K562 (cell line): ENCODE measurements at regions not wholly inside any gene's neighbourhood (a gene's known extent, or its start where the extent isn't known, plus 50 kb on each side); places are given as distances from the start of the nearest gene placed in this dataset.

Experiments used
- ATAC-seq: fragments of 200-7000 bp; cut with Tn5 transposase; 3 replicates; pipeline ENCODE4 v1.9.1; 2020; ENCODE audit warnings: moderate library complexity
- BruUV-seq: library from RNA; stranded (reverse); fragments of 400-500 nt; replicated peaks from 2 replicates; lab custom pipeline; 2021; lab: Mats Ljungman, UMichigan
- CTCF ChIA-PET: fragments of 300-600 bp; formaldehyde crosslinking; extraction: SDS; loops from one replicate; lab custom pipeline; 2021; ENCODE audit warnings: low intra/inter-chr PET ratio; lab: Yijun Ruan, JAX
- POLR2A ChIA-PET: fragments of 300-600, 350-650 bp; sonication (Branson Sonifier 250); formaldehyde crosslinking; extraction: SDS; loops from one replicate; lab custom pipeline; 2021; ENCODE audit warnings: antibody characterized with exemption, inconsistent platforms; lab: Yijun Ruan, JAX
- DNase-seq, 4 experiments: peaks; one replicate each; pipeline versions ENCODE4 v3.0.0 to v3.0.0-alpha.2; 2011 to 2018; ENCODE audit warnings: low spot score in 3 of 4, mixed read lengths in 3 of 4; ENCODE audit errors: extremely low read depth in 1 of 4
- FAIRE-seq: peaks from 2 replicates; lab custom pipeline; 2011; peaks lifted over from hg19 to GRCh38; lab: Jason Lieb, UNC
- H2AFZ ChIP-seq: 2 replicates; pipeline ENCODE4 v1.6.0; 2011; ENCODE audit warnings: low read depth, low read length, control low read depth, inconsistent platforms
- H3K27ac ChIP-seq: fragments of 200-600 bp; 3 replicates; pipeline ENCODE4 v1.8.0; 2011; ENCODE audit warnings: low read depth, mild to moderate bottlenecking, control low read depth, inconsistent platforms, low read length, moderate library complexity, mixed read lengths; ENCODE audit errors: extremely low read depth
- H3K27me3 ChIP-seq, 2 experiments: fragments of 300-600 bp in 1 of 2; 2 replicates in 1 of 2; 3 replicates in 1 of 2; pipeline versions ENCODE4 v1.6.0 to v1.8.0; 2011; ENCODE audit warnings: inconsistent platforms in 2 of 2, low read length in 2 of 2, mild to moderate bottlenecking in 1 of 2, mixed read lengths in 1 of 2, moderate library complexity in 1 of 2; ENCODE audit not compliant: control insufficient read depth in 2 of 2, insufficient read depth in 2 of 2
- H3K36me3 ChIP-seq: fragments of 300-600 bp; 3 replicates; pipeline ENCODE4 v1.8.0; 2011; ENCODE audit warnings: mild to moderate bottlenecking, low read length, inconsistent platforms; ENCODE audit not compliant: control insufficient read depth, insufficient read depth
- H3K4me1 ChIP-seq, 2 experiments: fragments of 200-600 bp in 1 of 2; replicated peaks in 1 of 2; 2 replicates in 1 of 2; 3 replicates in 1 of 2; pipeline versions ENCODE4 v1.5.1 to v1.8.0; 2011; ENCODE audit warnings: inconsistent platforms in 2 of 2, low read length in 2 of 2, mild to moderate bottlenecking in 1 of 2, mixed read lengths in 1 of 2, moderate library complexity in 1 of 2; ENCODE audit not compliant: control insufficient read depth in 2 of 2, insufficient read depth in 2 of 2
- H3K4me2 ChIP-seq: 2 replicates; pipeline ENCODE4 v1.6.1; 2011; ENCODE audit warnings: low read length, control low read depth, inconsistent platforms, mixed read lengths; ENCODE audit not compliant: insufficient read depth
- H3K4me3 ChIP-seq: fragments of 200-600 bp; sonication (generic), shearing (Covaris generic); 2 replicates; pipeline ENCODE4 v1.5.1; 2016; ENCODE audit warnings: control low read depth, inconsistent platforms
- H3K79me2 ChIP-seq: fragments of 200-600 bp; 3 replicates; pipeline ENCODE4 v1.8.0; 2011; ENCODE audit warnings: low read length, inconsistent platforms; ENCODE audit not compliant: control insufficient read depth, insufficient read depth
- H3K9ac ChIP-seq, 2 experiments: 2 replicates each; pipeline versions ENCODE4 v1.6.0 to v1.6.1; 2011; ENCODE audit warnings: low read depth in 2 of 2, low read length in 2 of 2, control low read depth in 1 of 2, inconsistent platforms in 1 of 2, mild to moderate bottlenecking in 1 of 2, mixed read lengths in 1 of 2; ENCODE audit not compliant: insufficient read depth in 1 of 2
- H3K9me1 ChIP-seq: one replicate; pipeline ENCODE4 v1.6.0; 2011; ENCODE audit warnings: inconsistent platforms, mild to moderate bottlenecking, low read length, moderate library complexity; ENCODE audit not compliant: control insufficient read depth, insufficient read depth
- H3K9me3 ChIP-seq: replicated peaks from 2 replicates; pipeline ENCODE4 v1.5.1; 2011; ENCODE audit warnings: low read depth, low read length, inconsistent platforms; ENCODE audit not compliant: control insufficient read depth, insufficient read depth
- H4K20me1 ChIP-seq: replicated peaks from 2 replicates; pipeline ENCODE4 v1.6.1; 2011; ENCODE audit warnings: low read length, inconsistent platforms, mixed read lengths; ENCODE audit not compliant: control insufficient read depth, insufficient read depth
- CTBP1 ChIP-seq: fragments of 450-650 bp; IDR thresholded peaks from 2 replicates; pipeline ENCODE4 v1.6.1; 2016; ENCODE audit warnings: borderline replicate concordance
- FIP1L1 ChIP-seq: fragments of 200-400 bp; formaldehyde crosslinking; IDR thresholded peaks from 2 replicates; pipeline ENCODE4 v1.6.1; 2018; ENCODE audit warnings: mild to moderate bottlenecking, low read depth, low read length; ENCODE audit not compliant: poor library complexity, severe bottlenecking
- GTF2A2 ChIP-seq: IDR thresholded peaks from 2 replicates; pipeline ENCODE4 v1.6.1; 2016; ENCODE audit warnings: mild to moderate bottlenecking, missing genetic modification characterization, missing compliant biosample characterization
- KAT7 ChIP-seq: sonication (generic); formaldehyde crosslinking; IDR thresholded peaks from 2 replicates; pipeline ENCODE4 v1.8.0; 2022; ENCODE audit warnings: missing genetic modification reagents, mild to moderate bottlenecking, borderline replicate concordance
- POLR2AphosphoS5 ChIP-seq: IDR thresholded peaks from 2 replicates; pipeline ENCODE4 v1.6.1; 2011; ENCODE audit warnings: mild to moderate bottlenecking, low read depth, low read length, moderate library complexity; ENCODE audit not compliant: control insufficient read depth, insufficient read depth
- POLR3A ChIP-seq: IDR thresholded peaks from 2 replicates; pipeline ENCODE4 v1.6.1; 2011; ENCODE audit warnings: borderline replicate concordance, mild to moderate bottlenecking, moderate library complexity; ENCODE audit not compliant: insufficient read length, insufficient read depth; ENCODE audit errors: extremely low read depth
- PTTG1 ChIP-seq: fragments of 450-650 bp; IDR thresholded peaks from 2 replicates; pipeline ENCODE4 v1.6.1; 2016; ENCODE audit warnings: low read depth, mild to moderate bottlenecking, missing genetic modification characterization, missing compliant biosample characterization
- PYGO2 ChIP-seq: fragments of 450-650 bp; IDR thresholded peaks from 2 replicates; pipeline ENCODE4 v1.6.1; 2016; ENCODE audit warnings: mild to moderate bottlenecking, missing genetic modification characterization, moderate library complexity, missing compliant biosample characterization
- RBBP5 ChIP-seq: fragments of 200-600 bp; sonication (generic); IDR thresholded peaks from 2 replicates; pipeline ENCODE4 v1.6.1; 2012; ENCODE audit warnings: borderline replicate concordance, mild to moderate bottlenecking, low read length, control low read depth, inconsistent platforms; ENCODE audit not compliant: insufficient read depth, poor library complexity, severe bottlenecking
- RFX5 ChIP-seq: IDR thresholded peaks from 2 replicates; pipeline ENCODE4 v1.6.1; 2011; ENCODE audit warnings: low read depth, mild to moderate bottlenecking, improper control_type of control experiment, low read length
- SRSF9 ChIP-seq: fragments of 200-400 bp; formaldehyde crosslinking; IDR thresholded peaks from 2 replicates; pipeline ENCODE4 v1.6.1; 2017; ENCODE audit warnings: low read depth, low read length, borderline replicate concordance
- THAP7 ChIP-seq: fragments of 250-450 bp; sonication (Bioruptor Pico); IDR thresholded peaks from 2 replicates; pipeline ENCODE4 v1.5.0; 2021
- ZNF282 ChIP-seq: sonication (generic); formaldehyde crosslinking; IDR thresholded peaks from 2 replicates; pipeline ENCODE4 v1.8.1; 2023; ENCODE audit warnings: missing genetic modification reagents
- ZNF398 ChIP-seq: fragments of 250-450 bp; sonication (Bioruptor Pico); IDR thresholded peaks from 2 replicates; pipeline ENCODE4 v1.8.0; 2021; ENCODE audit warnings: moderate library complexity, mild to moderate bottlenecking, inconsistent platforms
- WGBS: fragments of 100-300 bp; shearing (Covaris generic); methylation state at CpG from one replicate; pipeline ENCODE4 v1.1.6; 2016; ENCODE audit warnings: low coverage, mixed read lengths; ENCODE audit not compliant: insufficient coverage; ENCODE audit errors: missing lambda C conversion rate; 5-methylcytosine and 5-hydroxymethylcytosine counted together
- in situ Hi-C: fragments of 300-500 bp; cut with MboI; formaldehyde crosslinking; loops from 4 replicates; pipeline ENCODE4 v1.15.0; 2018; ENCODE audit warnings: inconsistent platforms, mixed read lengths
- intact Hi-C: fragments of 100-400 bp; cut with micrococcal nuclease; formaldehyde crosslinking; loops from 2 replicates; pipeline ENCODE4 v1.14.2; 2022
- TF ChIP-seq, protein P1 (sequence below): fragments of 250-450 bp; sonication (Bioruptor Pico); IDR thresholded peaks from 2 replicates; pipeline ENCODE4 v1.4.0; 2020; ENCODE audit warnings: mild to moderate bottlenecking, moderate library complexity

DNA sequence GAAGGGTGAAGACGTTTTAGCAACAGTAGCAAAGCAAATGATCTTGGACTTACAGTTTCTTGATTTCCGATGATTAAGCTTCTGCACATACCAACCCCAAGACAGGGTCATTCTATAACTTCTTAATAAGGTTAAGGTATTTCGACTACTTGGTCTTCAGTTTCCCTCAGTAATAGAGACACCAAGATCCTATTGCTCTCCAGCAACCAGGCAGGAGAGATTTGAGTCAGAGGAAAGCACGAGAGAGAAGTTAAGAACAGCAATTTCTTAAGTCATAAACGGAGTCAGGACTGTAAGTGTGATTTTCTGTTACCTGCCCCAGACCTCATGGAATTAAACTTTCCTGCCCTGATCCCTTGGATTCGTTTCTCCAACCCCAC, 215.6 kb downstream of the TTC8 start:
- FAIRE-seq: no peak
- POLR2A ChIA-PET: no interaction called here
- CTCF ChIA-PET: interaction anchor here (1.3 kb wide), 1 partner anchor 875 kb away, joined by 12 read pairs; no protein-coding TSS in a partner anchor
- no peaks in the 10 kb centered on the region for H3K9me1 ChIP-seq
- intact Hi-C loops: loop anchor here (2.0 to 5.0 kb wide), 3 partner anchors 137 to 875 kb away; no protein-coding TSS in a partner anchor
- no peak overlapping the region for H2AFZ ChIP-seq
- in situ Hi-C loops: loop anchor here (5.0 kb wide), 1 partner anchor 877 kb away; no protein-coding TSS in a partner anchor
- H3K79me2 ChIP-seq: no peaks in the 10 kb centered on the region
- no peak overlapping the region for H3K4me2 ChIP-seq
- no peak overlapping the region for H3K4me3 ChIP-seq
- no peak overlapping the region for H3K9ac ChIP-seq
- H4K20me1 ChIP-seq: no peaks in the 10 kb centered on the region
- H3K9me3 ChIP-seq: no peaks in the 10 kb centered on the region
- no peaks in the 10 kb centered on the region for H3K36me3 ChIP-seq
- DNase-seq: no peak
- TF ChIP-seq KAT7 (no peak), GTF2A2 (tag) (no peak), PTTG1 (tag) (no peak), RBBP5 (no peak), SRSF9 (no peak), ZNF282 (CRISPR knock-in tag) (no peak), POLR2AphosphoS5 (no peak), ZNF398 (CRISPR knock-in tag) (no peak), FIP1L1 (no peak), PYGO2 (tag) (no peak), POLR3A (no peak), THAP7 (CRISPR knock-in tag) (no peak), RFX5 (no peak), CTBP1 (no peak)
- TF ChIP-seq, protein P1, sequence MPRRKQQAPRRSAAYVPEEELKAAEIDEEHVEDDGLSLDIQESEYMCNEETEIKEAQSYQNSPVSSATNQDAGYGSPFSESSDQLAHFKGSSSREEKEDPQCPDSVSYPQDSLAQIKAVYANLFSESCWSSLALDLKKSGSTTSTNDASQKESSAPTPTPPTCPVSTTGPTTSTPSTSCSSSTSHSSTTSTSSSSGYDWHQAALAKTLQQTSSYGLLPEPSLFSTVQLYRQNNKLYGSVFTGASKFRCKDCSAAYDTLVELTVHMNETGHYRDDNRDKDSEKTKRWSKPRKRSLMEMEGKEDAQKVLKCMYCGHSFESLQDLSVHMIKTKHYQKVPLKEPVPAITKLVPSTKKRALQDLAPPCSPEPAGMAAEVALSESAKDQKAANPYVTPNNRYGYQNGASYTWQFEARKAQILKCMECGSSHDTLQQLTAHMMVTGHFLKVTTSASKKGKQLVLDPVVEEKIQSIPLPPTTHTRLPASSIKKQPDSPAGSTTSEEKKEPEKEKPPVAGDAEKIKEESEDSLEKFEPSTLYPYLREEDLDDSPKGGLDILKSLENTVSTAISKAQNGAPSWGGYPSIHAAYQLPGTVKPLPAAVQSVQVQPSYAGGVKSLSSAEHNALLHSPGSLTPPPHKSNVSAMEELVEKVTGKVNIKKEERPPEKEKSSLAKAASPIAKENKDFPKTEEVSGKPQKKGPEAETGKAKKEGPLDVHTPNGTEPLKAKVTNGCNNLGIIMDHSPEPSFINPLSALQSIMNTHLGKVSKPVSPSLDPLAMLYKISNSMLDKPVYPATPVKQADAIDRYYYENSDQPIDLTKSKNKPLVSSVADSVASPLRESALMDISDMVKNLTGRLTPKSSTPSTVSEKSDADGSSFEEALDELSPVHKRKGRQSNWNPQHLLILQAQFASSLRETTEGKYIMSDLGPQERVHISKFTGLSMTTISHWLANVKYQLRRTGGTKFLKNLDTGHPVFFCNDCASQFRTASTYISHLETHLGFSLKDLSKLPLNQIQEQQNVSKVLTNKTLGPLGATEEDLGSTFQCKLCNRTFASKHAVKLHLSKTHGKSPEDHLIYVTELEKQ (CRISPR knock-in tag): no peak
- WGBS: 10% methylated on average over 5 of the region's 6 CpGs
- no TSS peak for BruUV-seq
- H3K4me1 ChIP-seq: peaks cover 0 to 3% of the 10 kb centered on the region in 2 experiments; a peak in 2 of 5 replicates
- no peak for ATAC-seq
- no peak overlapping the region for H3K27ac ChIP-seq
- no peaks in the 10 kb centered on the region for H3K27me3 ChIP-seq
